Activated CD8-positive, alpha-beta T cell treated with anti-CD3 and anti-CD28 coated beads for 36 hours (primary cell): ENCODE measurements at regions not wholly inside any gene's neighbourhood (a gene's known extent, or its start where the extent isn't known, plus 50 kb on each side); places are given as distances from the start of the nearest gene placed in this dataset.
"Not testable (repeated sequence)": the region's sequence is repeated elsewhere in the genome, so short reads cannot be mapped to it uniquely, and the experiment has no call there.

Experiments used
- ATAC-seq: fragments of 200-7000 bp; cut with Tn5 transposase; one replicate; pipeline ENCODE4 v1.10.0; 2021; ENCODE audit warnings: mild to moderate bottlenecking, moderate library complexity
- CTCF ChIA-PET: fragments of 350-600 bp; sonication (Branson Sonifier 250); formaldehyde crosslinking; loops from one replicate; lab custom pipeline; 2021; ENCODE audit warnings: antibody characterized with exemption; lab: Charles Lee
- POLR2A ChIA-PET: fragments of 350-600 bp; sonication (Branson Sonifier 250); formaldehyde crosslinking; loops from one replicate; lab custom pipeline; 2021; ENCODE audit warnings: antibody characterized with exemption; lab: Charles Lee
- DNase-seq: peaks from one replicate; pipeline ENCODE4 v3.0.0-alpha.2; 2020
- H3K27ac Mint-ChIP-seq: one replicate; pipeline ENCODE4 v1.8.0; 2021; ENCODE audit warnings: mild to moderate bottlenecking, mixed read lengths
- H3K27me3 Mint-ChIP-seq: one replicate; pipeline ENCODE4 v1.8.0; 2021; ENCODE audit warnings: mixed read lengths
- H3K36me3 Mint-ChIP-seq: one replicate; pipeline ENCODE4 v1.8.0; 2021; ENCODE audit warnings: low read depth, mixed read lengths
- H3K4me1 Mint-ChIP-seq: one replicate; pipeline ENCODE4 v1.8.0; 2021; ENCODE audit warnings: low read depth, mixed read lengths
- H3K4me3 Mint-ChIP-seq: one replicate; pipeline ENCODE4 v1.8.0; 2021; ENCODE audit warnings: mild to moderate bottlenecking, moderate library complexity, mixed read lengths
- H3K9me3 Mint-ChIP-seq: one replicate; pipeline ENCODE4 v1.8.0; 2021; ENCODE audit warnings: mixed read lengths
- CTCF ChIP-seq: fragments of 200-600 bp; IDR thresholded peaks from one replicate; pipeline ENCODE4 v1.8.0; 2022; ENCODE audit warnings: antibody characterized with exemption, mild to moderate bottlenecking
- intact Hi-C: fragments of 100-400 bp; cut with micrococcal nuclease; formaldehyde crosslinking; loops from one replicate; pipeline ENCODE4 v1.10.0; 2022

- ChIA-PET CTCF (no interaction called here), POLR2A (no interaction called here)
- no peaks in the 10 kb centered on the region for H3K9me3 Mint-ChIP-seq
- DNase-seq: no peak
- no peak for TF ChIP-seq CTCF
- no peak overlapping the region for H3K27ac Mint-ChIP-seq
- intact Hi-C loops: no loop called here
- H3K4me3 Mint-ChIP-seq: no peak overlapping the region
- ATAC-seq: no peak
- H3K36me3 Mint-ChIP-seq: no peaks in the 10 kb centered on the region
- H3K4me1 Mint-ChIP-seq: no peaks in the 10 kb centered on the region
- H3K27me3 Mint-ChIP-seq: no peaks in the 10 kb centered on the region
These were observed 110.9 kb upstream of the PNPT1 start for GRCh38 chr2:55804535-55804934.

- Mint-ChIP-seq H3K4me3 (no peak overlapping the region), H3K9me3 (no peaks in the 10 kb centered on the region), H3K4me1 (no peaks in the 10 kb centered on the region), H3K27ac (no peak overlapping the region), H3K36me3 (no peaks in the 10 kb centered on the region), H3K27me3 (no peaks in the 10 kb centered on the region)
- DNase-seq (no peak), ATAC-seq (no peak)
- CTCF ChIA-PET: no interaction called here
- POLR2A ChIA-PET: no interaction called here
- intact Hi-C loops: no loop called here
- no peak for TF ChIP-seq CTCF
These were observed 108.4 kb upstream of the PNPT1 start for GRCh38 chr2:55802067-55802466.

GRCh38 chr2:55801436-55801835 is 107.8 kb upstream of the PNPT1 start:
- ATAC-seq (no peak), DNase-seq (no peak)
- Mint-ChIP-seq H3K4me1 (no peaks in the 10 kb centered on the region), H3K36me3 (no peaks in the 10 kb centered on the region), H3K4me3 (no peak overlapping the region), H3K27ac (no peak overlapping the region), H3K9me3 (no peaks in the 10 kb centered on the region), H3K27me3 (no peaks in the 10 kb centered on the region)
- no peak for TF ChIP-seq CTCF
- POLR2A ChIA-PET: no interaction called here
- CTCF ChIA-PET: no interaction called here
- intact Hi-C loops: no loop called here

- H3K4me1 Mint-ChIP-seq, CTCF ChIA-PET, H3K27ac Mint-ChIP-seq, POLR2A ChIA-PET, H3K27me3 Mint-ChIP-seq, H3K36me3 Mint-ChIP-seq, ATAC-seq, intact Hi-C loops, H3K4me3 Mint-ChIP-seq, DNase-seq, H3K9me3 Mint-ChIP-seq: not testable (repeated sequence)
These were observed 106.0 kb upstream of the PNPT1 start for GRCh38 chr2:55799624-55800023.

GRCh38 chr2:55796121-55796520 is 102.5 kb upstream of the PNPT1 start:
- CTCF ChIA-PET: no interaction called here
- intact Hi-C loops: no loop called here
- Mint-ChIP-seq H3K9me3 (no peaks in the 10 kb centered on the region), H3K4me3 (no peak overlapping the region), H3K36me3 (no peaks in the 10 kb centered on the region), H3K27me3 (no peaks in the 10 kb centered on the region), H3K4me1 (no peaks in the 10 kb centered on the region), H3K27ac (no peak overlapping the region)
- ATAC-seq (no peak), DNase-seq (no peak)
- POLR2A ChIA-PET: no interaction called here
- TF ChIP-seq CTCF: no peak

GRCh38 chr2:55793602-55794001 is 100.0 kb upstream of the PNPT1 start:
- H3K36me3 Mint-ChIP-seq, CTCF ChIA-PET, POLR2A ChIA-PET, DNase-seq, H3K4me3 Mint-ChIP-seq, intact Hi-C loops, H3K4me1 Mint-ChIP-seq, H3K9me3 Mint-ChIP-seq, ATAC-seq, H3K27ac Mint-ChIP-seq, H3K27me3 Mint-ChIP-seq: not testable (repeated sequence)
